Activated T-helper 1 cell treated with anti-CD3 and anti-CD28 coated beads, Interleukin-12 subunit alpha, Interleukin-12 subunit beta, Interleukin-2, Interleukin-4 antibody, amounts not matched to agents 30 ng/mL and 10 ng/mL and 1 ng/mL, durations not matched to agents 14 hours and 24 hours and 36 hours (primary cell): ENCODE measurements at regions not wholly inside any gene's neighbourhood (a gene's known extent, or its start where the extent isn't known, plus 50 kb on each side); places are given as distances from the start of the nearest gene placed in this dataset.

Experiments
- DNase-seq: peaks from one replicate; pipeline ENCODE4 v3.0.0; 2021; ENCODE audit warnings: low spot score
- H3K27ac Mint-ChIP-seq: one replicate; pipeline ENCODE4 v1.8.0; 2021; ENCODE audit warnings: mild to moderate bottlenecking, mixed read lengths
- H3K27me3 Mint-ChIP-seq: one replicate; pipeline ENCODE4 v1.8.0; 2022; ENCODE audit warnings: mild to moderate bottlenecking, moderate library complexity, mixed read lengths; ENCODE audit not compliant: insufficient read depth
- H3K36me3 Mint-ChIP-seq: one replicate; pipeline ENCODE4 v1.8.0; 2021; ENCODE audit warnings: low read depth, mixed read lengths
- H3K4me1 Mint-ChIP-seq: one replicate; pipeline ENCODE4 v1.8.0; 2021; ENCODE audit warnings: low read depth, mixed read lengths
- H3K4me3 Mint-ChIP-seq: one replicate; pipeline ENCODE4 v1.8.0; 2021; ENCODE audit warnings: mild to moderate bottlenecking, moderate library complexity, mixed read lengths
- H3K9me3 Mint-ChIP-seq: one replicate; pipeline ENCODE4 v1.8.0; 2021; ENCODE audit warnings: mixed read lengths
- intact Hi-C: fragments of 100-400 bp; cut with micrococcal nuclease; formaldehyde crosslinking; loops from one replicate; pipeline ENCODE4 v1.15.1; 2024

GRCh38 chr1:60567256-60567655, 493.7 kb upstream of the C1orf87 start:
- no peaks in the 10 kb centered on the region for H3K36me3 Mint-ChIP-seq
- H3K4me1 Mint-ChIP-seq = no peaks in the 10 kb centered on the region
- intact Hi-C loops = no loop called here
- H3K9me3 Mint-ChIP-seq = no peaks in the 10 kb centered on the region
- H3K27ac Mint-ChIP-seq = no peak overlapping the region
- H3K4me3 Mint-ChIP-seq = no peak overlapping the region
- H3K27me3 Mint-ChIP-seq = no peaks in the 10 kb centered on the region
- DNase-seq = no peak

- Mint-ChIP-seq H3K27me3 (no peaks in the 10 kb centered on the region), H3K36me3 (no peaks in the 10 kb centered on the region), H3K4me1 (no peaks in the 10 kb centered on the region), H3K9me3 (no peaks in the 10 kb centered on the region), H3K4me3 (no peak overlapping the region), H3K27ac (no peak overlapping the region)
- intact Hi-C loops = no loop called here
- no peak for DNase-seq
Measured at GRCh38 chr1:60564916-60565750, 491.6 kb upstream of the C1orf87 start.

GRCh38 chr1:60563777-60564535, 490.4 kb upstream of the C1orf87 start:
- H3K27me3 Mint-ChIP-seq = no peaks in the 10 kb centered on the region
- H3K9me3 Mint-ChIP-seq = no peaks in the 10 kb centered on the region
- intact Hi-C loops = no loop called here
- no peaks in the 10 kb centered on the region for H3K4me1 Mint-ChIP-seq
- no peak for DNase-seq
- no peaks in the 10 kb centered on the region for H3K36me3 Mint-ChIP-seq
- H3K27ac Mint-ChIP-seq = no peak overlapping the region
- H3K4me3 Mint-ChIP-seq = no peak overlapping the region

- DNase-seq = no peak
- Mint-ChIP-seq H3K4me1 (no peaks in the 10 kb centered on the region), H3K36me3 (no peaks in the 10 kb centered on the region), H3K27me3 (no peaks in the 10 kb centered on the region), H3K4me3 (no peak overlapping the region), H3K27ac (no peak overlapping the region), H3K9me3 (no peaks in the 10 kb centered on the region)
- intact Hi-C loops = no loop called here
Measured at GRCh38 chr1:60562740-60563139, 489.2 kb upstream of the C1orf87 start.

- Mint-ChIP-seq H3K27ac (no peak overlapping the region), H3K27me3 (no peaks in the 10 kb centered on the region), H3K9me3 (no peaks in the 10 kb centered on the region), H3K36me3 (no peaks in the 10 kb centered on the region), H3K4me1 (no peaks in the 10 kb centered on the region), H3K4me3 (no peak overlapping the region)
- DNase-seq = no peak
- intact Hi-C loops = no loop called here
Measured at GRCh38 chr1:60560701-60561100, 487.1 kb upstream of the C1orf87 start.

- Mint-ChIP-seq H3K27me3 (no peaks in the 10 kb centered on the region), H3K4me1 (no peaks in the 10 kb centered on the region), H3K9me3 (no peaks in the 10 kb centered on the region), H3K36me3 (no peaks in the 10 kb centered on the region), H3K27ac (no peak overlapping the region), H3K4me3 (no peak overlapping the region)
- intact Hi-C loops = no loop called here
- no peak for DNase-seq
Measured at GRCh38 chr1:60558236-60558635, 484.7 kb upstream of the C1orf87 start.

- Mint-ChIP-seq H3K27me3 (no peaks in the 10 kb centered on the region), H3K9me3 (no peaks in the 10 kb centered on the region), H3K4me1 (no peaks in the 10 kb centered on the region), H3K36me3 (no peaks in the 10 kb centered on the region), H3K27ac (no peak overlapping the region), H3K4me3 (no peak overlapping the region)
- intact Hi-C loops = no loop called here
- no peak for DNase-seq
Measured at GRCh38 chr1:60553730-60554129, 480.2 kb upstream of the C1orf87 start.

GRCh38 chr1:60547821-60548220, 474.3 kb upstream of the C1orf87 start:
- H3K27me3 Mint-ChIP-seq = no peaks in the 10 kb centered on the region
- no peak for DNase-seq
- no peak overlapping the region for H3K4me3 Mint-ChIP-seq
- no peaks in the 10 kb centered on the region for H3K4me1 Mint-ChIP-seq
- no peak overlapping the region for H3K27ac Mint-ChIP-seq
- intact Hi-C loops = no loop called here
- no peaks in the 10 kb centered on the region for H3K36me3 Mint-ChIP-seq
- H3K9me3 Mint-ChIP-seq = no peaks in the 10 kb centered on the region

GRCh38 chr1:60541831-60542532, 468.4 kb upstream of the C1orf87 start:
- no peaks in the 10 kb centered on the region for H3K9me3 Mint-ChIP-seq
- H3K4me3 Mint-ChIP-seq = no peak overlapping the region
- intact Hi-C loops = no loop called here
- DNase-seq = no peak
- no peak overlapping the region for H3K27ac Mint-ChIP-seq
- no peaks in the 10 kb centered on the region for H3K4me1 Mint-ChIP-seq
- no peaks in the 10 kb centered on the region for H3K36me3 Mint-ChIP-seq
- no peaks in the 10 kb centered on the region for H3K27me3 Mint-ChIP-seq

GRCh38 chr1:60540141-60540540, 466.6 kb upstream of the C1orf87 start:
- Mint-ChIP-seq H3K27ac (no peak overlapping the region), H3K4me1 (no peaks in the 10 kb centered on the region), H3K27me3 (no peaks in the 10 kb centered on the region), H3K9me3 (no peaks in the 10 kb centered on the region), H3K4me3 (no peak overlapping the region), H3K36me3 (no peaks in the 10 kb centered on the region)
- intact Hi-C loops = no loop called here
- DNase-seq = no peak

- Mint-ChIP-seq H3K9me3 (no peaks in the 10 kb centered on the region), H3K4me1 (no peaks in the 10 kb centered on the region), H3K4me3 (no peak overlapping the region), H3K27me3 (no peaks in the 10 kb centered on the region), H3K27ac (no peak overlapping the region), H3K36me3 (no peaks in the 10 kb centered on the region)
- no peak for DNase-seq
- intact Hi-C loops = no loop called here
Measured at GRCh38 chr1:60535713-60536112, 462.1 kb upstream of the C1orf87 start.

- no peaks in the 10 kb centered on the region for H3K36me3 Mint-ChIP-seq
- no peak for DNase-seq
- no peaks in the 10 kb centered on the region for H3K9me3 Mint-ChIP-seq
- no peaks in the 10 kb centered on the region for H3K27me3 Mint-ChIP-seq
- H3K27ac Mint-ChIP-seq = no peak overlapping the region
- H3K4me1 Mint-ChIP-seq = no peaks in the 10 kb centered on the region
- intact Hi-C loops = no loop called here
- H3K4me3 Mint-ChIP-seq = no peak overlapping the region
Measured at GRCh38 chr1:60527567-60527966, 454.0 kb upstream of the C1orf87 start.

GRCh38 chr1:60516996-60517395, 443.4 kb upstream of the C1orf87 start:
- H3K27me3 Mint-ChIP-seq = no peaks in the 10 kb centered on the region
- intact Hi-C loops = no loop called here
- H3K27ac Mint-ChIP-seq = no peak overlapping the region
- no peak for DNase-seq
- H3K36me3 Mint-ChIP-seq = no peaks in the 10 kb centered on the region
- no peaks in the 10 kb centered on the region for H3K9me3 Mint-ChIP-seq
- H3K4me3 Mint-ChIP-seq = no peak overlapping the region
- no peaks in the 10 kb centered on the region for H3K4me1 Mint-ChIP-seq
